Ovary (tissue), 3 donors: ENCODE measurements at regions not wholly inside any gene's neighbourhood (a gene's known extent, or its start where the extent isn't known, plus 50 kb on each side); places are given as distances from the start of the nearest gene placed in this dataset.

ENCODE experiments used
- POLR2A ChIP-seq: fragments of 450-650 bp; IDR thresholded peaks from one replicate; pipeline ENCODE4 v1.6.1; 2017; ENCODE audit warnings: antibody characterized with exemption, mild to moderate bottlenecking, moderate library complexity
- TF ChIP-seq, protein P1 (sequence below), 3 donors: fragments of 450-650 bp in 2 of 3; fragments of 200-600 bp in 1 of 3; IDR thresholded peaks; one replicate each; pipeline versions ENCODE4 v1.5.1 to v1.8.0; 2016 to 2022; ENCODE audit warnings: antibody characterized with exemption in 3 of 3, mild to moderate bottlenecking in 1 of 3
- donor health status: DM: no; HTN: no; CAD: no.

GRCh38 chr12:130086797-130087196 lies 75.5 kb upstream of the FZD10 start:
- TF ChIP-seq POLR2A = no peak
- TF ChIP-seq, protein P1, sequence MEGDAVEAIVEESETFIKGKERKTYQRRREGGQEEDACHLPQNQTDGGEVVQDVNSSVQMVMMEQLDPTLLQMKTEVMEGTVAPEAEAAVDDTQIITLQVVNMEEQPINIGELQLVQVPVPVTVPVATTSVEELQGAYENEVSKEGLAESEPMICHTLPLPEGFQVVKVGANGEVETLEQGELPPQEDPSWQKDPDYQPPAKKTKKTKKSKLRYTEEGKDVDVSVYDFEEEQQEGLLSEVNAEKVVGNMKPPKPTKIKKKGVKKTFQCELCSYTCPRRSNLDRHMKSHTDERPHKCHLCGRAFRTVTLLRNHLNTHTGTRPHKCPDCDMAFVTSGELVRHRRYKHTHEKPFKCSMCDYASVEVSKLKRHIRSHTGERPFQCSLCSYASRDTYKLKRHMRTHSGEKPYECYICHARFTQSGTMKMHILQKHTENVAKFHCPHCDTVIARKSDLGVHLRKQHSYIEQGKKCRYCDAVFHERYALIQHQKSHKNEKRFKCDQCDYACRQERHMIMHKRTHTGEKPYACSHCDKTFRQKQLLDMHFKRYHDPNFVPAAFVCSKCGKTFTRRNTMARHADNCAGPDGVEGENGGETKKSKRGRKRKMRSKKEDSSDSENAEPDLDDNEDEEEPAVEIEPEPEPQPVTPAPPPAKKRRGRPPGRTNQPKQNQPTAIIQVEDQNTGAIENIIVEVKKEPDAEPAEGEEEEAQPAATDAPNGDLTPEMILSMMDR (IDR thresholded peaks at IDR 0.05) = no peak
